ENCODE measurements at regions not wholly inside any gene's neighbourhood (a gene's known extent, or its start where the extent isn't known, plus 50 kb on each side); places are given as distances from the start of the nearest gene placed in this dataset.

DNA sequence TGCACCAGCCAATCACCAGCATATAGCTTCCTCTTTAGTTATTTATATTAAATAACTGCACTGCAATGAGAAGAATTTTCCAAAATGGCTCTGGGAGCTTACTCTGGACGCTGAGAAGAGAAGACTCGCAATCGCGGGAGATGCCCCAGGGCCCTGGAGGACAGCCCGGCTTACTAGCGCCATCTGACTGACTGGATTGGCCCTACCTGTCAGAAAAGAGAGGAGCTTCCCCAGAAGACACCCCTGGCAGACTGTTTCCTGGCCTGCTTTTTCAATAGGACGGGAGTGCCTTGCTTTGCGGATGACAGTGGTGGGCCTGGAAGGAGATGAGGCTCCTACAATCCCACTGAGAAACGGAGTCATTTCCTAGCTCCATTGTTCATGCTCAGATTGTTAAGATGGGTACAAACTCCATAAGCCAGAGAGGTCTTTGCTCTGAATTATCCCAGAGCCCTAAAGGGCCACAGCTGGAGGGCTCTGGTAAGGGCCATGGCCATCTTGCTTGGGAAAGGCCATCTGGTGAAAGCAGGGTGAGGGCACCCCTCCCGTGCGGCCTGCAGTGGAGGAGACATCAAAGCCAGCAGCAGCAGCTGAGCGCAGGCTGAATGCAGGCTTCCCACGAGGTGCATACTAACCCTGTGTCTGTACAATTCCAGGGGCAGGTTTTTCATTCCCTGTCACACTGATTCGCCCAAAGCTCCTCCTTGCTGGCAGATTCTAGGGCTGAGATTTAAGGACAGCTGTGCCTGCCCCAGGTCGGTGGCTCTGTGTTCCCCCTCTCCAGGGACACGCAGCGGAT lies 92.1 kb downstream of the GALR1 start:
- TF ChIP-seq ZMYM3 (CRISPR knock-in tag; IDR thresholded peaks at IDR 0.05) (no peak), MYC (CRISPR knock-in tag; IDR thresholded peaks at IDR 0.05; ENCODE audit: borderline replicate concordance) (no peak), SIN3A (IDR thresholded peaks at IDR 0.05; ENCODE audit: borderline replicate concordance, low read depth, low read length) (no peak), CC2D1A (CRISPR knock-in tag; IDR thresholded peaks at IDR 0.05) (no peak), NFYC (CRISPR knock-in tag; IDR thresholded peaks at IDR 0.05) (no peak), ZNF546 (CRISPR knock-in tag; conservative IDR thresholded peaks at IDR 0.05) (no peak), KDM5A (IDR thresholded peaks at IDR 0.05; ENCODE audit: borderline replicate concordance, low read length) (no peak), ZNF549 (CRISPR knock-in tag; IDR thresholded peaks at IDR 0.05) (no peak)
- TF ChIP-seq, protein P1, sequence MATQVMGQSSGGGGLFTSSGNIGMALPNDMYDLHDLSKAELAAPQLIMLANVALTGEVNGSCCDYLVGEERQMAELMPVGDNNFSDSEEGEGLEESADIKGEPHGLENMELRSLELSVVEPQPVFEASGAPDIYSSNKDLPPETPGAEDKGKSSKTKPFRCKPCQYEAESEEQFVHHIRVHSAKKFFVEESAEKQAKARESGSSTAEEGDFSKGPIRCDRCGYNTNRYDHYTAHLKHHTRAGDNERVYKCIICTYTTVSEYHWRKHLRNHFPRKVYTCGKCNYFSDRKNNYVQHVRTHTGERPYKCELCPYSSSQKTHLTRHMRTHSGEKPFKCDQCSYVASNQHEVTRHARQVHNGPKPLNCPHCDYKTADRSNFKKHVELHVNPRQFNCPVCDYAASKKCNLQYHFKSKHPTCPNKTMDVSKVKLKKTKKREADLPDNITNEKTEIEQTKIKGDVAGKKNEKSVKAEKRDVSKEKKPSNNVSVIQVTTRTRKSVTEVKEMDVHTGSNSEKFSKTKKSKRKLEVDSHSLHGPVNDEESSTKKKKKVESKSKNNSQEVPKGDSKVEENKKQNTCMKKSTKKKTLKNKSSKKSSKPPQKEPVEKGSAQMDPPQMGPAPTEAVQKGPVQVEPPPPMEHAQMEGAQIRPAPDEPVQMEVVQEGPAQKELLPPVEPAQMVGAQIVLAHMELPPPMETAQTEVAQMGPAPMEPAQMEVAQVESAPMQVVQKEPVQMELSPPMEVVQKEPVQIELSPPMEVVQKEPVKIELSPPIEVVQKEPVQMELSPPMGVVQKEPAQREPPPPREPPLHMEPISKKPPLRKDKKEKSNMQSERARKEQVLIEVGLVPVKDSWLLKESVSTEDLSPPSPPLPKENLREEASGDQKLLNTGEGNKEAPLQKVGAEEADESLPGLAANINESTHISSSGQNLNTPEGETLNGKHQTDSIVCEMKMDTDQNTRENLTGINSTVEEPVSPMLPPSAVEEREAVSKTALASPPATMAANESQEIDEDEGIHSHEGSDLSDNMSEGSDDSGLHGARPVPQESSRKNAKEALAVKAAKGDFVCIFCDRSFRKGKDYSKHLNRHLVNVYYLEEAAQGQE (IDR thresholded peaks at IDR 0.05; ENCODE audit: borderline replicate concordance in 1 of 2, low read depth in 1 of 2, low read length in 2 of 2), result no peak

Data from HepG2 (cell line).